ENCODE measurements at regions not wholly inside any gene's neighbourhood (a gene's known extent, or its start where the extent isn't known, plus 50 kb on each side); places are given as distances from the start of the nearest gene placed in this dataset.

- Histone ChIP-seq H3K27ac (replicated peaks in 1 of 4) (no peak overlapping the region), H3K9me3 (no peaks in the 10 kb centered on the region), H3K27me3 (no peaks in the 10 kb centered on the region), H3K4me3 (no peak overlapping the region), H3K4me1 (peaks cover 8 to 17% (median 16%) of the 10 kb centered on the region in 4 donors), H3K36me3 (no peaks in the 10 kb centered on the region)
- 96% methylated on average over 2 of the region's 2 CpGs for WGBS
- DNase-seq (ENCODE audit: extremely low spot score): no peak
- TF ChIP-seq POLR2A (IDR thresholded peaks at IDR 0.05; ENCODE audit: low read depth) (no peak), CTCF (IDR thresholded peaks at IDR 0.05) (no peak), EP300 (IDR thresholded peaks at IDR 0.05) (no peak), POLR2AphosphoS5 (IDR thresholded peaks at IDR 0.05) (no peak)
- intact Hi-C loops (cut with DNase I): no loop called here
These were observed 100.9 kb upstream of the APC start for GRCh38 chr5:112636751-112637150.

DNA sequence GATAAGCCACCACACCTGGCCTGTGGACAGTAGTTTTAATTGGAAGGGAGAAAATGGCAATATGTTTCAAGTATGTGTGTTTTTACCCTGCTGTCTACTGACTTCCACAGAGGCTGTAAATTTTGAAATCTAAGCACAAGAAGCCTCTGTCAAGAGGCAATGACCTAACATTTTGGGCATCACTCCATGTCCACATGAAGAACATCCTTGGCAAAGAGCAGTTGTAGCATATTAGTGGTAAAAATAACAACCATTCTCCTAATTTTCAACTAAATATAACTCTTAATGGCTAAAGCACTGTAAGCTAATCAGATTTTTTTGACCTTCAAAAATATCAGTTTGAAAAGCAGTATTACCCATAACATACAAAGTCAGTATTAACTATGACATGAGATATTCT is 100.3 kb upstream of the APC start:
- TF ChIP-seq CTCF (IDR thresholded peaks at IDR 0.05) (no peak), POLR2AphosphoS5 (IDR thresholded peaks at IDR 0.05) (no peak), POLR2A (IDR thresholded peaks at IDR 0.05; ENCODE audit: low read depth) (no peak), EP300 (IDR thresholded peaks at IDR 0.05) (no peak)
- intact Hi-C loops (cut with DNase I): no loop called here
- H3K4me1 ChIP-seq: peaks cover 8 to 17% (median 16%) of the 10 kb centered on the region in 4 donors

GRCh38 chr5:112640546-112640945 is 97.1 kb upstream of the APC start:
- no peak for DNase-seq (ENCODE audit: extremely low spot score)
- Histone ChIP-seq H3K4me1 (peaks cover 8 to 17% (median 16%) of the 10 kb centered on the region in 4 donors), H3K9me3 (no peaks in the 10 kb centered on the region), H3K36me3 (no peaks in the 10 kb centered on the region), H3K4me3 (no peak overlapping the region), H3K27ac (replicated peaks in 1 of 4) (no peak overlapping the region), H3K27me3 (no peaks in the 10 kb centered on the region)
- 90% methylated on average over 1 of the region's 1 CpG for WGBS
- TF ChIP-seq POLR2A (IDR thresholded peaks at IDR 0.05; ENCODE audit: low read depth): no peak
- no peak for TF ChIP-seq EP300 (IDR thresholded peaks at IDR 0.05)
- TF ChIP-seq POLR2AphosphoS5 (IDR thresholded peaks at IDR 0.05): no peak
- no peak for TF ChIP-seq CTCF (IDR thresholded peaks at IDR 0.05)
- intact Hi-C loops (cut with DNase I): no loop called here

More for the DNA sequence above, 100.3 kb upstream of the APC start:
- H3K9me3 ChIP-seq: no peaks in the 10 kb centered on the region
- H3K27ac ChIP-seq (replicated peaks in 1 of 4): no peak overlapping the region
- DNase-seq (ENCODE audit: extremely low spot score): no peak
- no peaks in the 10 kb centered on the region for H3K36me3 ChIP-seq
- no peaks in the 10 kb centered on the region for H3K27me3 ChIP-seq
- H3K4me3 ChIP-seq: no peak overlapping the region

- TF ChIP-seq POLR2AphosphoS5 (IDR thresholded peaks at IDR 0.05): no peak
- no peak for TF ChIP-seq POLR2A (IDR thresholded peaks at IDR 0.05; ENCODE audit: low read depth)
- no peak for TF ChIP-seq EP300 (IDR thresholded peaks at IDR 0.05)
- TF ChIP-seq CTCF (IDR thresholded peaks at IDR 0.05): no peak
- 91% methylated on average over 4 of the region's 4 CpGs for WGBS
- Histone ChIP-seq H3K4me3 (no peak overlapping the region), H3K27me3 (no peaks in the 10 kb centered on the region), H3K9me3 (no peaks in the 10 kb centered on the region), H3K36me3 (no peaks in the 10 kb centered on the region), H3K27ac (replicated peaks in 1 of 4) (no peak overlapping the region), H3K4me1 (peaks cover 6 to 13% (median 11%) of the 10 kb centered on the region in 4 donors)
- no peak for DNase-seq (ENCODE audit: extremely low spot score)
- intact Hi-C loops (cut with DNase I): no loop called here
These were observed 96.1 kb upstream of the APC start for GRCh38 chr5:112641515-112642110.

DNA sequence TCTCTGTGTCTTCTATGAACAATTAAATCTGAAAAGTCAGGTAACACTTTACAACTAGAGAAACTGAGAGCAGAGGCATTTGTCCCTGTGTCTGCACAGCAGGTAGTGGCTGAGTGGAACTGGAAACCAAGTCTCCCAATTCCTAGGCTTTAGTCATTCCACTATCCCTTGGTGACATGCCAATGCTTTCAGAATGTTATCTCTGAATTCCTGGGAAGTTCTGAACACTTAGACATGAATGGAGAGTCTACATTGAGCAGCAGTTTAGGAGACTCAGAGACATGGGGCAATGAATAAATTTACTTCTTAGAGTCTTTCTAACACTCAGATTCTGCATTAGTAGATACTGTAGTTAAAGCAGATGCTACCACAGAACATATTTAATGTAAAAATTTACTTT is 94.8 kb upstream of the APC start:
- no peak overlapping the region for H3K27ac ChIP-seq (replicated peaks in 1 of 4)
- no peaks in the 10 kb centered on the region for H3K27me3 ChIP-seq
- DNase-seq (ENCODE audit: extremely low spot score): no peak
- no peaks in the 10 kb centered on the region for H3K36me3 ChIP-seq
- H3K9me3 ChIP-seq: no peaks in the 10 kb centered on the region
- H3K4me1 ChIP-seq: peaks cover 0 to under 1% (median 0%) of the 10 kb centered on the region in 4 donors
- TF ChIP-seq POLR2A (IDR thresholded peaks at IDR 0.05; ENCODE audit: low read depth) (no peak), POLR2AphosphoS5 (IDR thresholded peaks at IDR 0.05) (no peak), CTCF (IDR thresholded peaks at IDR 0.05) (no peak), EP300 (IDR thresholded peaks at IDR 0.05) (no peak)
- intact Hi-C loops (cut with DNase I): no loop called here
- H3K4me3 ChIP-seq: no peak overlapping the region
